KOPT-K1 (cell line): ENCODE measurements at regions not wholly inside any gene's neighbourhood (a gene's known extent, or its start where the extent isn't known, plus 50 kb on each side); places are given as distances from the start of the nearest gene placed in this dataset.
"Not testable (repeated sequence)": the region's sequence is repeated elsewhere in the genome, so short reads cannot be mapped to it uniquely, and the experiment has no call there.

Experiments
- H3K27ac ChIP-seq: fragments of 200-600 bp; sonication (generic); 2 replicates; pipeline ENCODE4 v1.5.1; 2016; ENCODE audit warnings: antibody characterized with exemption, mild to moderate bottlenecking, low read depth, low read length; ENCODE audit not compliant: poor library complexity, severe bottlenecking
- H3K36me3 ChIP-seq: fragments of 200-600 bp; sonication (generic); 2 replicates; pipeline ENCODE4 v1.5.1; 2017; ENCODE audit warnings: antibody characterized with exemption, mild to moderate bottlenecking, low read length, moderate library complexity; ENCODE audit not compliant: insufficient read depth
- H3K9me3 ChIP-seq: fragments of 200-600 bp; sonication (generic); 2 replicates; pipeline ENCODE4 v1.5.1; 2017; ENCODE audit warnings: antibody characterized with exemption, low read length, mild to moderate bottlenecking; ENCODE audit not compliant: insufficient read depth, poor library complexity, severe bottlenecking

DNA sequence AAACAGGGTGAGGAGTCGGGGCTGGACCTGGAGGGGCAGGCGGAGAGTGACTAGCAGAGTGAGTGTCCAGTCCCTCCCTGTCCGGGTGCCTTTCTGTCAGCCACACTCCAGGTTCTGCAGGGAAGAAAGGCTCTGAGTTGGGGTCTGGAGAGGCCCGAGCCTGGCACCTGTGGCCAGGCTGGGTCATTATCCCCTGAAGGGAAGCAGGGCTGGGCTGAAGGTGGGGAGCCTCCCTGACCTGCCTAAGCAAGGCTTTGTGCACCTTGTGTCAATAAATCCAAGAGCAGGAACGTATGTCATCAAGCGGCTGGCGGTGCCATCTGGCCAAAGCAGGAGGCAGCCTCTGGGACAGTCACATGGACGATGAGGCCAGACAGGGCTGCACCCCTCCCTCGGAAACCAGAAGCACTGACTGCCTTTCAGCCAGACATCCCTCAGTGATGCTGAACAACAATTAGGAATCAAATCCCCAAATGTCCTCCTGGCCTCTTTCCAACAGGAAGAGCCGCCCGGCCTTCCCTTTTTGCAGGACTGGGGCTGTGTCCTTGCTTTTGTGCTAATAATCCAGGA is 73.9 kb upstream of the FGF3 start:
- H3K27ac ChIP-seq: no peak overlapping the region

DNA sequence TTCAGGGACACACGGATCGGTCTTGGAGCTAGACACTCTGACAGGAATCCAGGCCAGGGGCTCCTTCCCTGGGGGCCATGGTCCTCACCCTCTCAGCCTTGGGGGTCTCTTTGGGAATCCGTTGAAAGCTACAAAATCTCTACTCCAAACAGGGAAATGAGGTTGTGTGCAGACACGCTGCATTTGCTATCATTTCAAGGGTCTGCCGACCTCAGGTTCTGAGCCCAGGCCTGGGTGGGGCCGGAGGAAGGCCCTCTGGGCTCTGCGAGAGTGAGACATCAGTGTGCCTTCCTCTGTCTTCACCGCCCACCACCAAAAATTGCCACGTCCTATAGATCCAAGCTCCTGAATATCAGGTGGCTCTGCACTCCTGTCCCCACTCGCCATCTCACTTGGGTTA is 74.4 kb upstream of the FGF3 start:
- H3K9me3 ChIP-seq: no peaks in the 10 kb centered on the region
- no peak overlapping the region for H3K27ac ChIP-seq
- no peaks in the 10 kb centered on the region for H3K36me3 ChIP-seq

More for the DNA sequence above, 73.9 kb upstream of the FGF3 start:
- Histone ChIP-seq H3K9me3 (no peaks in the 10 kb centered on the region), H3K36me3 (no peaks in the 10 kb centered on the region)

DNA sequence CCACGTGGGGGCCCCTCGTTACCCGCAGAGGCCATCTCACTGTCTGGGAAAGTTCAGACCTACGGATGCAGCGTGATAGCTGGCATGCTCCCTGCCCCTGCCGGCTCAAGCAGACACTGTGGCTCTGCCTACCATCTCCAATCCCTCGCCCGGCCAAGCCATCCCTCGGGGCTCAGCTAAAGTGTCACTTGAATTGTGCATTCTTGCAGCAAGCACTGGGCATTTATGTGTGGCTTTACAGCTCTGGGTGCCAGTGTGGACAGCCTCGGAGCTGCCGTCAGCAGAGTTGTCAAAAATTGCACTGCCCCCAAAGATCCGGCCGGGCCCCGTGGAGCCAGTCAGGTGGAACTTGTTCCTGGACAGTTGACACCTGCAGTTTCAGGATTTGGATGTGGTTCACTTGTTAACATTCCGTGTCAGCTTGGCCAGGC is 75.0 kb upstream of the FGF3 start:
- no peaks in the 10 kb centered on the region for H3K36me3 ChIP-seq

DNA sequence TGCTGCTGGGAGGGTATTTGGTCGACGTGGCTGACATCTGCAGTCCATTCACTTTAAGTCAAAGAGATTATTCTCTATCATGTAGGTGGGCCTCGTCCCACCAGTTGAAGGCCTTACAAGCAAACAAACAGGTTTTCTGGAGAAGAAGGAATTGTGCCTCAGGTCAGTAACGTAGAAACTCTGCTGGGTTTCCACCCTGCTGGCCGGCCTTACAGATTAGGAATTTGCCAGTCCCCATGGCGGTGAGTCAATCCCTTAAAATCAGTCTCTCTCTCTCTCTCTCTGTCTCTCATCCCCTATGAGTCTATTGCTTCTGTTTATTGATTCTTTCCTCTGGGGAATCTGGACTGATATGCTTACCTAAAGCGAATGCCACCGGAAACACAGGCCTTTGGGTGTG is 75.4 kb upstream of the FGF3 start:
- Histone ChIP-seq H3K9me3 (no peaks in the 10 kb centered on the region), H3K27ac (no peak overlapping the region), H3K36me3 (no peaks in the 10 kb centered on the region)

More for the DNA sequence above, 75.0 kb upstream of the FGF3 start:
- H3K9me3 ChIP-seq: no peaks in the 10 kb centered on the region
- no peak overlapping the region for H3K27ac ChIP-seq

DNA sequence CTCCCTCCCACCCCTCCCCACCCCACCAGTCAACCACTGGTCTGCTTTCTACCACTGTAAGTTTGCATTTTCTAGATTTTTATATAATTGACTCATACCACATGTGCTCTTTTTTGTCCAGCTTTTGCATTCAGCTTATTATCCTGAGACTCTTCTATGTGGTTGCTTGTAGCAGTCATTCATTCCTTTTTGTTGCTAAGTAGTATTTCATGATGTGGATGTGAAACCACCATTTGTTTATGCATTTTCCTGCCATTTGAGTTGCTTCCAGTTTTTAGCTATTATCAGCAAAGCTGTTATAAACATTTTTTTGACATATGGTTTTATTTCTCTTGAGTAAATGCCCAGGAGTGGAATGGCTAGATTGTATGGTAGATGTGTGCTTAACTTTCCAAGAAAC is 77.0 kb upstream of the FGF3 start:
- Histone ChIP-seq H3K9me3 (no peaks in the 10 kb centered on the region), H3K27ac (no peak overlapping the region), H3K36me3 (no peaks in the 10 kb centered on the region)

DNA sequence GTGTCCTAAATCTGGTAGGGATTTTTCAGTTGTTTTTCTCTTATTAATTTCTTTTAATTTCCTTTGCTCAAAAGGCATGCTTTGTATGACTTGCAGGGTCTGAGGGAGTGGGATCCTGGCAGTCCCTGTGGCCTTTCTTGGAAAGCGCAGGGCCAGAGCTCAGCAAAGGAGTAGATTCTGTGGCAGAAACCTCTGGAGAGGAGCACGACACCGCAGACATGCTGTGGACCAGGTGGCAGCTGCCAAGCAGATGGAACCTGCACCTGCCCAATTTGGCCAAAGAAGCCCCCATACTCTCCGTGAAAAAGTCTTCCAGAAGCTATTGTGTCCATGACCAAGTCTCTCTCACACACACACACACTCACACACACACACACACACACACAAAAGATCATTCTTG is 78.9 kb upstream of the FGF3 start:
- Histone ChIP-seq H3K9me3 (no peaks in the 10 kb centered on the region), H3K27ac (no peak overlapping the region), H3K36me3 (no peaks in the 10 kb centered on the region)

DNA sequence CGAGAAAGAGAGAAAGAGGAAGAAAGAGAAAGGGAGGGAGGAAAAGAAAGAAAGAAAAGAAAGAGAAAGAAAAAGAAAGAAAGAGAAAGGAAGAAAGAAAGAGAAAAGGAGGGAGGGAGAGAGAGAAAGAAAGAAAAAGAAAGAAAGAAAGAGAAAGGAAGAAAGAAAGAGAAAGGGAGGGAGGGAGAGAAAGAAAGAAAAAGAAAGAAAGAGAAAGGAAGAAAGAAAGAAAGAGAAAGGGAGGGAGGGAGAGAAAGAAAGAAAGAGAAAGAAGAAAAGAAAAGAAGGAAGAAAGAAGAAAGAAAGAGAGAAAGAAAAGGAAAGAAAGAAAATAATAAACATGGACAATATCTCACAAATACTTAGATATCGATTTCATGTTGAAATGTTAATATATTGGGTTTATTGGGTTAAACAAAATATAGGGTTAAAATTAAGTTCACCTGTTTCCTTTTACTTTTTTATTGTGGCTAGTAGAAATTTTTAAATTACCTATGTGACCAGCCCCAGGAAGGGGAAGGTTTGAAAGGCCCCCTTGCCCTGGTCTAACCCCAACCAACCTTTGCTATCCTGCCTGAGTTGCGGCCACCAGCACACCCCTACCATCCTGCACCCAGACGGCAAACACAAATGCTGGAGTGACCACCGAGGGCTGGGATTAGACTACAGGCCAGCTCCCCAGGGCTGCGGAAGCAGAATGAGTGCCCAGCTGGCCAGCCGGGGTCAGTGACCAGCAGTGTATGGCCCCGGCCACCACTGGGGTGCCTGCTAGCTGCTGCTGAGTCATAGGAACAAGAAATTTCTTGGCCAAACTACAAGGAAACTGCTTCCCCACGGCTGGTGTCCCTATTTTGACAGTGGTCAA is 81.0 kb upstream of the FGF3 start:
- Histone ChIP-seq H3K27ac (no peak overlapping the region), H3K9me3 (no peaks in the 10 kb centered on the region), H3K36me3 (no peaks in the 10 kb centered on the region)

DNA sequence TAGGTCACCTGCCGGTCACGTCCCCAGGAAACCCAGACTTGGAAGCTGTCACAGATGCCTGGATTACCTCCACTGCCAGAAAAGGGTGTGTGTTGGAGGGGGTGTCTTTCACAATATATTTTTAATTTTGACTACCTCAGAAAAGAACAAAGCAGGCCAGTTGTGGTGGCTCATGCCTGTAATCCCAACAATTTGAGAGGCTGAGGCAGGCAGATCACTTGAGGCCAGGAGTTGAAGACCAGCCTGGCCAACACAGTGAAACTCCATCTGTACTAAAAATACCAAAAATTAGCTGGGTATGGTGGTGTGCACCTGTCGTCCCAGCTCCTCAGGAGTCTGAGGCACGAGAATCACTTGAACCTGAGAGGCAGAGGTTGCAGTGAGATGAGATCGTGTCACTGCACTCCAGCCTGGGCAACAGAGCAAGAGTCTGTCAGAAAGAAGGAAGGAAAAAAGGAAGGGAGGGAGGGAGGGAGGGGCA is 81.6 kb upstream of the FGF3 start:
- H3K27ac ChIP-seq, H3K36me3 ChIP-seq: not testable (repeated sequence)

DNA sequence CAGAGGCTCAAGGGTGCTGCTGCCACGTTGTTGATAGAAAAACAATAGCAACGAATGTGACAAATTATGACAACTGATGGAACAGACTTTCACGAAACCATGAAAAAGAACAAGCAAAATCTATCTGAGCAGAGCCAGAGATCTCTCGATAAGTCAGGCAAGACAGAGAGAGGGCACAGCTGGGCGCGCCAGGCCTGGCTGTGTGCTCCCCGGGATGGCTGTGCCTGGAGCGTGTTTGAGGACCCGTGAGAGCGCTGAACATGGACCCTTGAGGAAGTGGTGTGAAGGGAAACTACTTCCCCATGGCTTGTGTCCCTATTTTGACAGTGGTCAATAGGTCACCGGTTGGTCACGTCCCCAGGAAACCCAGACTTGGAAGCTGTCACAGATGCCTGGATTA is 83.1 kb upstream of the FGF3 start:
- no peaks in the 10 kb centered on the region for H3K36me3 ChIP-seq
- no peaks in the 10 kb centered on the region for H3K9me3 ChIP-seq
- no peak overlapping the region for H3K27ac ChIP-seq

More for the DNA sequence above, 81.6 kb upstream of the FGF3 start:
- H3K9me3 ChIP-seq: not testable (repeated sequence)

DNA sequence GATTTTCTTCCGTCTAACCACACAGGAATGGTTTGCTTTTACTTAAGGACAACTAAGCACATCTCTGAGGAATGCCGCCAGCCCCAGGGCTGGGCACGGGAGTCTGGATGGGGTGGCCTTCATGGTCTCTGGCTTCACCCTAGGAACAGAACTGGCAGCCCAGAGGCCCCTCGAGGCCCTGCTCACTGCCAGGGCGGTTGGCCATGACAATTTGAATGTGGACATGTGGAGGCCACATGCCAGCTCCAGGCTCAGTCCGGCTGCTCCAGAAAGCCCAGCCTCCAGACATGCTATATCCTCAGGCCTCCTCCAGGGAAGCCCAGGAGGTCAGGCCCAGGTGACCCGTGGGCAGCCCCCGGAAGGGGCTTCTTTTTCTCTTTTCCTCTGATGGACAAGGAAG is 84.0 kb upstream of the FGF3 start:
- Histone ChIP-seq H3K36me3 (no peaks in the 10 kb centered on the region), H3K27ac (no peak overlapping the region), H3K9me3 (no peaks in the 10 kb centered on the region)

DNA sequence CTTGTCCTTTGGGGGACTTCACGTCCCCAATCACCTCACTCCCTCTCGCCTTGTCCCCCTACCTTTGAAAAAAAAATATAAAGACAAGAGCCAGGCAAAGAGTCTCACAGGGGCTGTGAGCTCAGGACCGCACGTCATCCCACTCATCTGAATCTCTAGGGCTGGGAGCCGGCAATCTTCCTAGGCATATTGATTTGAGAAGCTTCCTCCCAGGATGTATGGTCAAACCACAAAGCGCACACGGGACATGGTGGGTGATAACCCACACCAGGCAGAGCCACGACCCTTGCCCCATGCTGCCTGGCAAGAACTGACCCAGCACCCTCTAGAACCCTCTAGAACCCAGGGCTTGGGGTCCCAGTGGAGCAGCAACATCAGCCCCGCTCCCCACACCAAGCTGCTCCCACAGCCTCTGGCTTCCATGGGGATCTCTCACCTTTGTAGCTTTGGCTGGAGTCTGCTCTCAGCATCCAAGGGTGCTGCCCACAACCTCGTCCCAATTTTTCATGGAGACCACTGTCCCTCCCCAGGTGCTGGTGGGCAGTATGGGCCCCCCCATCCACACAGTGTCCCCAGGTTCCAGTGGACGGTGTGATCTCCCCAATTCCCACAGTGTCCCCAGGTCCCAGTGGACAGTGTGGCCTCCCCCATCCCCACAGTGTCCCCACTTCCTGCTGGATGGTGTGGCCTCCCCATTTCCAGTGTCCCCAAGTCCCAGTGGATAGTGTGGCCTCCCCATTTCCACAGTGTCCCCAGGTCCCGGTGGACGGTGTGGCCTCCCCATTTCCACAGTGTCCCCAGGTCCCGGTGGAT is 85.2 kb upstream of the FGF3 start:
- no peaks in the 10 kb centered on the region for H3K36me3 ChIP-seq
- H3K27ac ChIP-seq: no peak overlapping the region
- H3K9me3 ChIP-seq: no peaks in the 10 kb centered on the region

DNA sequence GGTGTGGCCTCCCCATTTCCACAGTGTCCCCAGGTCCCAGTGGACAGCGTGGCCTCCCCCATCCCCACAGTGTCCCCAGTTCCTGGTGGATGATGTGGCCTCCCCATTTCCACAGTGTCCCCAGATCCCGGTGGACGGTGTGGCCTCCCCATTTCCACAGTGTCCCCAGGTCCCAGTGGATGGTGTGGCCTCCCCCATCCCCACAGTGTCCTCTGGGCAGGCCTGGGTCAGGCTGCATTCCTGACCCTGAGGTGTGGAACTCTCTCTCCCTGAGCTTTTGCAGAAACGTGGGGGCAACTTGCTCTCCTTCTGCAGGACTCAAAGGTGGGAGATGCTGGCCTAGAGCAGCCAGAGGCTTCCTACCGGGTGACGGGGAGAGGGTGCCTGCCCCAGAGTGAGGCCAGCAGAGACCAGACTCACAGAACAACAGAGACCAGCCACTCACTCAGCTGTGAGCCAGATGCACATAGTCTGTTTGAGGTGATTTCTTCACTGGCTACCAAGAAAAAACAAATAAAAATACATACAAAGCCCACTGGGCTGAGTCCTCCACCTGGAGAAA is 85.8 kb upstream of the FGF3 start:
- H3K9me3 ChIP-seq: no peaks in the 10 kb centered on the region
- no peaks in the 10 kb centered on the region for H3K36me3 ChIP-seq
- no peak overlapping the region for H3K27ac ChIP-seq

DNA sequence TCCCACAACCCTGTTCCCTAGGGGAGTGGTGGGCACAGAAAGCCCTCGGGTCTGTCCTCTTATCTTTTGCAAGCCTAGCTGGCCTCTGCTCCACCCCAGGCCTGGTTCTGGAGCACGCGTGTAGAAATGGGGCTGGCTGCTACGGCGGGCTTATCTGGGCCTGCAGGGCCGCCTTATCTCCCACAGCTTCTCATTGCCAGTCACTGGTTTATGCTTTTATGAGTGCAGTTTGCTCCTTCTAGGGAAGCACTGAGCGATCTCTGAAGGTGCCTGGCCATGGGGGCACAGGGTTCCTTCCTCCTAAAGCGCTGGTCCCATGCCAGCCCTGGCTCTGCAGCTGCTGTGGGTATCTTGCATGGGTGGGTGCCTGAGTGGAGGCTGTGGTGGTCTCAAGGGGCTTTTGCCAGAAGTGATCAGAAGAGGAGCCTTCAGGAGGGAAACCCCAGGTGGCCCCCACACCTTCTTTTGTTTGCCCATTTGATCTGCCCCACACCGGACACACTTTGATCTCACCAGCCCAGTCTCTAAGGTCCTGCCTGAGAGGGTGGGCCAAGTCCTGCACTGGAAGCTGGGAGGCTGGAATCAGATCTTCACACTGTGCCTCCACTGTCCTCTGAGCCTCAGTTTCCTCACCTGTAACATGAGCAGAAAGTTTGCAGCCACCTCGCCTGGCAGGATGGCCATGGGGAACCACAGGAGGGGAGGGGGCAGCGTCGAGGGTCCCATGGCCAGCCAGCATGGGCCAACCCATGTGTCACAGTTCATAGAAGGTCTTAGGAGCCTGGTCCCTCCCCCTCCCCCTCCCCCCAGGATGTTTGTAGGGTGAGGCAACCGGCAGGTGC is 86.6 kb upstream of the FGF3 start:
- H3K27ac ChIP-seq: no peak overlapping the region
- no peaks in the 10 kb centered on the region for H3K36me3 ChIP-seq
- H3K9me3 ChIP-seq: no peaks in the 10 kb centered on the region

DNA sequence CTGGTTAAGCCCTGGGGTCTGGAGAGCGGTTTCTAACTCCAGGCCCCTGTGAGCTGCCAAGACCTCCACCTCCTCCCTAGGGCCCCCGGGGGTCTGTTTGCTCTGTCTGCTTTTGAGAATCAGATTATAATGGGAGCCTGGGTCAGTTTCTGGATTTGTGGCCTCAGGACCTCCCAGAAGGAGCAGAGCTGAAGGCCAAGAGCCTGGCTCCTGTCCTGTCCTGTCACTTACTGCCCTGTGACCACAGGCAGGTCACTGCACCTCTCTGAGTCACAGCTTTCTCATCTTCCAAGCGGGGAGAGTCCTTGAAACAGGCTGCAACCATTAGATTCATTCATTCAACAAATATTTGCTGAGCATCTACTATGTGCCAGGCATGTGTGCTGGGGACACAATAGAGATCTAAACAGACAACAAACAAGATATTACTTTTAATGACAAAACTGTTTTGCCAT is 87.3 kb upstream of the FGF3 start:
- H3K27ac ChIP-seq: no peak overlapping the region
- no peaks in the 10 kb centered on the region for H3K36me3 ChIP-seq

More for the DNA sequence above, 87.3 kb upstream of the FGF3 start:
- no peaks in the 10 kb centered on the region for H3K9me3 ChIP-seq
